GM18499 (cell line): ENCODE measurements at regions not wholly inside any gene's neighbourhood (a gene's known extent, or its start where the extent isn't known, plus 50 kb on each side); places are given as distances from the start of the nearest gene placed in this dataset.

Experiments used
- ATAC-seq: cut with Tn5 transposase; IDR thresholded peaks from one replicate; pipeline ENCODE4 v1.9.1; 2021; ENCODE audit warnings: moderate number of reproducible peaks; ENCODE audit not compliant: insufficient read depth, unreplicated experiment

DNA sequence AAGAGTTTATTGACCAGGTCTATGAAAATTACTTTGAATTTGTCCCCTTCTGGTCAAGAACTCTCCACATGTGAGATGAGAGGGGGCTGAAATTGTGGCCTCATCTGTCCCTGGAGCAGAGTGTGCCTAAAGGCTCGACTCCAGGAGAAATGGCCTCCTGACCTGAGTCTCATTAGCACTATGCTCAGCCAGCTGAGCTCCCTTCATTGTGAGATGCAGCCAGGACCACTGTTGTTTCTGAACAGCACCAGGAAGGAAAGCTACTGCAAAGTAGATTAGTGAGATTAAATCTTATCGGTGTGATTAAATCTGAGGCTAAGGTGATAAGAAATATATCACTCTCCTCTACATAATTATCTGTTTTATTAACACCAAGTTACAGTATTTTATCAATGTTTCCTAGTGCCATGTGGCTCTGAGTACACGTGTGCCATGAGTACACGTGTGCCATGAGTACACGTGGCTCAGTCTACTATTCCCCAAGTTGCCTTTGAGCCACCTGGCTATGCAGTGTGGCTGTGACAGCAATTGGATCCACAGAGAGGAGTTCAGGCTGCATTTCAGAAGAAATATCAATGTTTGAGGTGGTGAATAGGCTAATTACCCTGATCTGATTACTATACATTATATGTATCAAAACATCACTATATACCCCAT lies 126.9 kb downstream of the IPMK start:
- ATAC-seq: no peak

DNA sequence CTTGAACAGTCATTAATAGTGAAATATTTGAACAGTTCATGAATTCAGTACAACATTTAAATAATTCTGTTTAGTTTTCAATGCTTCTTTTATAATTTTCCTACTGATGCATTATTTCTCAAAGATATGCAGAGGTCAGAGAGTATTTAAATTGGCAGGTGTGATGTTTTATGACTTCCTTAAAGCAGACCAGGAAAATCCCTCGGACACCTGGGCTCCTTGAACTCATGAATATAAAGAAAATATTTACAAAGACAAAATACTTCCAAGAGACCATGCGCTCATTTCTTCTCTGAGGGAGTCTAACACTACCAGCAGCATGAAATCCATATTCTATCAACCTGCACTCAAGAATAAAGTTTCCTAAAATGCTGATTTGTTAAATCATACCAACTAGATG lies 127.6 kb downstream of the IPMK start:
- no peak for ATAC-seq

DNA sequence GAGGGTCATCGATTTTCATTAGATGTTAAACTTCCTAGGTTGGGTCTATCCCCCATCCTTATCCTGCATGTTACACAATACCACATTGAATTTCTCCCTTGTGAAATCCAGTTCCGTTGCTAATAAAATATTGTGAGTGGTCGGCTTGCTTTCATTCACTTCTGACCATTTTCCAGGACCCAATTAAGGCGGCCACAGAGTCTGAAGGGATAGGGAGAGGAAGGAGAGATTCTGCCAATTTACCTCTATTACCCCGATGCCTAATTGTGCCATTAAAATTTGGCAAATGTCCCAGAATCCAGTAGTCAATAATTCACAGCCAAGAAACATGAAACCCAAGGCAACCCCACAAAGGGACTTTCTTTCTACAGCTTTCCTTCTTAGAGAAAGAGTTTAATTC lies 129.9 kb downstream of the IPMK start:
- no peak for ATAC-seq

GRCh38 chr10:58115218-58116050 lies 152.3 kb downstream of the IPMK start:
- ATAC-seq: no peak

GRCh38 chr10:58109731-58110130 lies 158.0 kb downstream of the IPMK start:
- ATAC-seq: no peak

- no peak for ATAC-seq
Measured at GRCh38 chr10:58107506-58107905, 160.2 kb downstream of the IPMK start.

- ATAC-seq: no peak
Measured at GRCh38 chr10:58106211-58107035, 161.3 kb downstream of the IPMK start.

DNA sequence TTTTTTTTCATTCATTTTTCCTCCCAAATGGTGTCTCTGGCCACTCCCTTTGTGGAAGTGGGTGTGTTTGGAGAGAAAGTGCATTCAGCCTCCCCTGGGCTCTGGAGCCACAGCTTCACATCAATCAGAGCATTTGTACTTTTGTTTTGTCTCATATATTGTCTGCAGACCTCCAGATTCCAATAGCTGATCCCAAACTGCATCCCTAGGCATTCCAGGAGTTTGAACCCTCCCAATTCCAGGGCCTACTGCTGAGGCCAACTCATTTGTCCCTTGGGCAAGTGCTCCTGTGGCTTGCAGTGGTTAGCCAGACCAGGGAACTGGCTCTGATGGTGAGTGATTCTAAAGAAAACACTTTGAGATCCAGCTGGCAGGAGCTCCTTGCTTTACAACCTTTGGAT lies 163.3 kb downstream of the IPMK start:
- ATAC-seq: no peak

GRCh38 chr10:58102897-58103296 lies 164.8 kb downstream of the IPMK start:
- ATAC-seq: no peak

DNA sequence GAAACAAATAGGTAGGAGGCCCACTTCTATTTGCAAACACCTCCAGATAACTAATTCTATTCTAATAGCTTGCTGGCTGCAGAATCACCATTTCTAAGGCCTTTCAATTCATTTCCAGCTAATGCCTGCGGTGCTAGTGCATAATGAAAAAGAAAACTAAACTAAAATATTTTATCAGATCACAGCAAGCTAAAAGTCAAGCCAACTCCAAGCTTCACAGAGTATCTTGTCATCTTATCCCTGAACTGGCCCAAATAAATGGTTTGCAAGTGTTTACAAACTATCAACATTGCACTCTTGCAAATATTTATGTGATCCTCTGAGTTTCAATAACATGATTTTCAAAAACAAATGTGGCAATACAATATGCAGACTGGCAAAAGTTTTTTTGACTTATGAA lies 166.0 kb downstream of the IPMK start:
- ATAC-seq: no peak

- ATAC-seq: no peak
Measured at GRCh38 chr10:58094985-58095718, 172.5 kb downstream of the IPMK start.

DNA sequence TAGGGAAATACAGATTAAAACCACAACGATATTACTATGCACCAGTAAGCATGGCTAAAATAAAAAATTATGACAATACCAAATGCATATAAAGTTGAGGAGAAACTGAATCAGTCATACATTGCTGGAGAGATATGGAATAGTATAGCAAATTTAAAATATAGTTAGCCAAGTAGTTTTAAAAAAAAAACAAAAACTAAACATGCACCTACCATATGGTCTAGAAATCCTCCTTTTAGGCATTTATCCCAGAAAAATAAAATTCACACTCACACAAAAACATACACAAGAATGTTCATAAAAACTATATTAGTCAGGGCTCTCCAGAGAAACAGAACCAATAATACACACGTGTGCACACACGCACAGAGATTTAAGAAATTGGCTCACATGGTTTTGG lies 175.8 kb downstream of the IPMK start:
- ATAC-seq: no peak

DNA sequence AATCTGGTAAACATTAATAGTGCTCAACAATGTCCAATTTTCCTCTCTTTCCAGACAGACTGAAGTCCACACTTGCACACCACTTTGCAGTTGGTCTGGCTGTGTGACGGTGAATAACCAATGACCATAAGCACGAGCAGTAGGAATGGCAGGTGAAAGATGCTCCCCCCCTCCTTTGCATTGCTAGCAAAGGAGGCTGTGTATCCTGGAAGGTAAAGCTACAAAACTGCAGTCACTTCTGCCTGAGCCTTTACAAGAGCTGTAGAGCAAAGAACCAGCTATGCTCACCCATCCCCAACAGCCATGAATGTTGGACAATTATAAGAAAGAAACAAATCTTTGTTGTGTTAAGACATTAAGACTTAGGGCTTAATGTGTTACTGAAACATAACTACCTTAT lies 178.0 kb downstream of the IPMK start:
- ATAC-seq: no peak

GRCh38 chr10:58087896-58088295 lies 179.8 kb downstream of the IPMK start:
- ATAC-seq: no peak

GRCh38 chr10:58086763-58087150 lies 180.9 kb downstream of the IPMK start:
- ATAC-seq: no peak

DNA sequence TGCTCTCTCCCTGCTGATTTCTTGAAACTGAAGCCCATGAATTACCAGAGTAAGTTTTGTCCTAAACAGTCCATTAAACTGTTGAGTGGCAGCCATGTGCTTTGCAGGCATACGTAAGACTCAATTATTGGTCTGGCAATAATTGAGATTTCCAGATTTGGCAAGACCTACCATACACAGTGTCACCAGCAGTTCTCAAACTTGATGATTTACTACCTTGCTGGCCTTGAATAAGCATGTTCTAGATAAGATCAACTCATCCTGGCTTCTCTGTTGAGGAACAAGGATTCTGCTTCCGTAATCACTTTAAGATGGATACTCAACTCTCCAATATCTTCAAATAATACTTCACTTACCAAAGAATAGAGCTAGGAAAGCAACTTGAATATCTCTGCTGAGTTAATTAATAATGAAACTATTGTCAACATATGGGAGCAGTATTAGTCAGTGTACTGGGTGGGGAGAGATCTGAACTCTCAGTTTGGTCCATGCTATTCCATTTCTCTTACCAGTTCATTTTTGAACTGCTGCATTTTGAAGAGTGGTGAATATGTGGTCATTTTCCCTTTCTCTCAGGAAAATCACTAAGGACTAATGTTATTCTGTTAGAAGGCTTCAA lies 181.4 kb downstream of the IPMK start:
- ATAC-seq: no peak

DNA sequence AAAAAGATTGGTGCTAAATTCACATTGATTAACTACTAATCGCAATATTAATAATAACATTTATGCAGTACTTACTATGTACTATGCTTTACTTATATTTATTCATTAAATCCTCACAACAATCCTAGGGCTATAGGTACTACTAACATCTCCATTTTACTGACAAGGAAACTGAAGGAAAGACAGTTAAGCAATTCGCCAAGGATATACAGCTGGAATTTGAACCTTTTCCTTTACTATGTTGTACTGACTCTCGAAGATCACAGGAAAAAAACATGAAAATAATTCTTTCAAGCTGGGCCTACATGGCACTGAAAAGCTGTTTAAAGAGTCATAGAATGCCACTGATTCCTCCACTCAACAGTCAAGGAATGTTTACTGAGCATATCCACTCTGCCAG lies 185.4 kb downstream of the IPMK start:
- ATAC-seq: no peak

DNA sequence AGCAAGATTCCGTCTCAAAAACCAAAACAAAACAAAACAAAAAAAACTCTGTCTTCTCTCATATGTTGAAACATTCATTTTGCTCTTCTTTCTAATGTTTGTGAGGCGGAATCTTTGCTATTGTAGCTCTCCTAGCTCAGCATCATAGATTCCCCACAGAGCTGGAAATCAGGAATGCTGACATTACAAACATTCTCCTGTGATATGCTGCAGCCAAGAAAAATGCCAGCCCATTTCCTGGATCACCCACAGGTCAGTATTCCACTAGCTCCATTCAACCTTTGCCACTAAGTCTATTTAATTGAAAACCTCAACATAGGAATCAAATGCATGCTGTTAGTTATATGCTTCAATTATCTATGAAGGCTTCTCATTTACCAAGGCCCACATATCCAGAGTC lies 186.3 kb downstream of the IPMK start:
- ATAC-seq: no peak

DNA sequence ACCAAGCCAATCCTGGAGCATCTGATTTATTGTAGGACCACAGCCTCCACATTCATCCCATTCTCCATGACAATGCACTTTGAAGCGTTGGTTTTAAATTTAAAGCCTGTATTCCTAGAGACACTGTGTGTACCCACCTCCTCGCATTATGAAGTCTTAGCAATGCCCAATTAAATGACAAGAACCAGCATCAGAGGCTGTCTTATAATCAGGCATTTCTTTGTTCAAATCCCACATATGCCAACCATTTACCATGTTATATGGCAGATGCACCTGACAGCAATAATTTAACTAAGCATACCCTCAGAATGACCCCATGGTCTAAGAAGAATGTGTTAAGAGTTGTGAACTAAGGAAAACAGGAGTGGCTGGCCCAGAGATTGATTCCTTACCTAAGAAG lies 188.2 kb downstream of the IPMK start:
- ATAC-seq: no peak

GRCh38 chr10:58072634-58073033 lies 195.1 kb downstream of the IPMK start:
- no peak for ATAC-seq
